ENCODE measurements at regions not wholly inside any gene's neighbourhood (a gene's known extent, or its start where the extent isn't known, plus 50 kb on each side); places are given as distances from the start of the nearest gene placed in this dataset.

GRCh38 chr3:164360078-164360578, 718.2 kb downstream of the SI start:
- TF ChIP-seq TCF12 (IDR thresholded peaks at IDR 0.05) (no peak), NRF1 (IDR thresholded peaks at IDR 0.05; ENCODE audit: low read depth, low read length) (no peak), CTCF (IDR thresholded peaks at IDR 0.05) (no peak), RAD21 (IDR thresholded peaks at IDR 0.05; ENCODE audit: low read length) (no peak), POLR2AphosphoS5 (IDR thresholded peaks at IDR 0.05; ENCODE audit: low read depth, low read length) (no peak), REST (IDR thresholded peaks at IDR 0.05; ENCODE audit: low read depth, low read length) (no peak)

All from SK-N-SH (cell line).